NB4 (cell line): ENCODE measurements at regions not wholly inside any gene's neighbourhood (a gene's known extent, or its start where the extent isn't known, plus 50 kb on each side); places are given as distances from the start of the nearest gene placed in this dataset.
"Not testable (repeated sequence)": the region's sequence is repeated elsewhere in the genome, so short reads cannot be mapped to it uniquely, and the experiment has no call there.

Experiments used
- MAX ChIP-seq: IDR thresholded peaks from 2 replicates; pipeline ENCODE4 v1.6.1; 2011; ENCODE audit warnings: low read depth, low read length
- MYC ChIP-seq: IDR thresholded peaks from 2 replicates; pipeline ENCODE4 v1.6.1; 2011; ENCODE audit warnings: low read depth, low read length
- POLR2A ChIP-seq: IDR thresholded peaks from 2 replicates; pipeline ENCODE4 v1.6.1; 2011; ENCODE audit warnings: mild to moderate bottlenecking; ENCODE audit not compliant: insufficient read length; ENCODE audit errors: extremely low read depth
- TF ChIP-seq, protein P1 (sequence below): IDR thresholded peaks from one replicate; pipeline ENCODE4 v1.5.1; 2012; ENCODE audit warnings: low read depth, low read length

DNA sequence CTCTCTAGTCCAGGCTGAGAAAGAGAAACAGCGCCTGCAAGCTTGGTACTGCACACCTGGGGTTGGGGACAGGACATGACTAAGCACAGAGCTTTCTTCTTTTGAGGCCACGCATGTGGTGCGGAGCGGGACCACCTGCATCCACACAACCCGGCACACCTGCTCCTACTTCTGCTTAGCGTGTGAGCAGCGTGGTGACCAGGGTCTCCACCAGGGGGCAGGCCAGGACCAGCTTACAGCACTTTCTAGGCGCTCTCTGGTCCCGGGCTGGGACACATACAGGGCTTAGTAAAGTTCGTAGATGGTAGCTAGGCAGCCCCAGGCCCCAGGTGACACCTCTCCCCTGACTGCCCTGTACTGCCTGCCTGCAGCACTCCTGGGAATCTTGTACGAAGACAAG, 89.7 kb upstream of the HMX1 start:
- TF ChIP-seq, protein P1, sequence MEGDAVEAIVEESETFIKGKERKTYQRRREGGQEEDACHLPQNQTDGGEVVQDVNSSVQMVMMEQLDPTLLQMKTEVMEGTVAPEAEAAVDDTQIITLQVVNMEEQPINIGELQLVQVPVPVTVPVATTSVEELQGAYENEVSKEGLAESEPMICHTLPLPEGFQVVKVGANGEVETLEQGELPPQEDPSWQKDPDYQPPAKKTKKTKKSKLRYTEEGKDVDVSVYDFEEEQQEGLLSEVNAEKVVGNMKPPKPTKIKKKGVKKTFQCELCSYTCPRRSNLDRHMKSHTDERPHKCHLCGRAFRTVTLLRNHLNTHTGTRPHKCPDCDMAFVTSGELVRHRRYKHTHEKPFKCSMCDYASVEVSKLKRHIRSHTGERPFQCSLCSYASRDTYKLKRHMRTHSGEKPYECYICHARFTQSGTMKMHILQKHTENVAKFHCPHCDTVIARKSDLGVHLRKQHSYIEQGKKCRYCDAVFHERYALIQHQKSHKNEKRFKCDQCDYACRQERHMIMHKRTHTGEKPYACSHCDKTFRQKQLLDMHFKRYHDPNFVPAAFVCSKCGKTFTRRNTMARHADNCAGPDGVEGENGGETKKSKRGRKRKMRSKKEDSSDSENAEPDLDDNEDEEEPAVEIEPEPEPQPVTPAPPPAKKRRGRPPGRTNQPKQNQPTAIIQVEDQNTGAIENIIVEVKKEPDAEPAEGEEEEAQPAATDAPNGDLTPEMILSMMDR, result peak; percentile 63
- TF ChIP-seq MYC, POLR2A, MAX: not testable (repeated sequence)
